Rectal smooth muscle tissue (tissue), 1 donor: ENCODE measurements at regions not wholly inside any gene's neighbourhood (a gene's known extent, or its start where the extent isn't known, plus 50 kb on each side); places are given as distances from the start of the nearest gene placed in this dataset.
"Not testable (repeated sequence)": the region's sequence is repeated elsewhere in the genome, so short reads cannot be mapped to it uniquely, and the experiment has no call there.

ENCODE experiments used
- H3K27ac ChIP-seq: one replicate; pipeline ENCODE4 v1.7.0; 2013; ENCODE audit warnings: low read depth, low read length, inconsistent platforms
- H3K27me3 ChIP-seq: one replicate; pipeline ENCODE4 v1.7.0; 2013; ENCODE audit warnings: low read length; ENCODE audit not compliant: control insufficient read depth, insufficient read depth
- H3K36me3 ChIP-seq: one replicate; pipeline ENCODE4 v1.7.0; 2013; ENCODE audit warnings: low read length; ENCODE audit not compliant: control insufficient read depth, insufficient read depth
- H3K4me1 ChIP-seq: one replicate; pipeline ENCODE4 v1.7.0; 2013; ENCODE audit warnings: low read length; ENCODE audit not compliant: control insufficient read depth, insufficient read depth
- H3K4me3 ChIP-seq: one replicate; pipeline ENCODE4 v1.7.0; 2013; ENCODE audit warnings: low read length
- H3K9ac ChIP-seq: one replicate; pipeline ENCODE4 v1.7.0; 2013; ENCODE audit warnings: low read length

GRCh38 chr2:582289-582688, 94.9 kb downstream of the TMEM18 start:
- not testable (repeated sequence) for H3K9ac ChIP-seq, H3K36me3 ChIP-seq, H3K4me3 ChIP-seq, H3K27ac ChIP-seq, H3K27me3 ChIP-seq, H3K4me1 ChIP-seq

- no peak overlapping the region for H3K9ac ChIP-seq
- H3K4me3 ChIP-seq = no peak overlapping the region
- H3K27ac ChIP-seq = no peak overlapping the region
- no peaks in the 10 kb centered on the region for H3K27me3 ChIP-seq
- H3K4me1 ChIP-seq = no peaks in the 10 kb centered on the region
- no peaks in the 10 kb centered on the region for H3K36me3 ChIP-seq
Measured at GRCh38 chr2:579961-580360, 97.2 kb downstream of the TMEM18 start.

- Histone ChIP-seq H3K36me3 (no peaks in the 10 kb centered on the region), H3K4me1 (no peaks in the 10 kb centered on the region), H3K9ac (no peak overlapping the region), H3K4me3 (no peak overlapping the region), H3K27me3 (no peaks in the 10 kb centered on the region), H3K27ac (no peak overlapping the region)
Measured at GRCh38 chr2:579351-579886, 97.8 kb downstream of the TMEM18 start.

GRCh38 chr2:576292-576691, 100.9 kb downstream of the TMEM18 start:
- Histone ChIP-seq H3K4me3 (no peak overlapping the region), H3K27me3 (no peaks in the 10 kb centered on the region), H3K4me1 (no peaks in the 10 kb centered on the region), H3K9ac (no peak overlapping the region), H3K27ac (no peak overlapping the region), H3K36me3 (no peaks in the 10 kb centered on the region)

GRCh38 chr2:575727-576236, 101.4 kb downstream of the TMEM18 start:
- H3K27me3 ChIP-seq = no peaks in the 10 kb centered on the region
- H3K36me3 ChIP-seq = no peaks in the 10 kb centered on the region
- H3K9ac ChIP-seq = no peak overlapping the region
- no peak overlapping the region for H3K27ac ChIP-seq
- no peaks in the 10 kb centered on the region for H3K4me1 ChIP-seq
- H3K4me3 ChIP-seq = no peak overlapping the region

GRCh38 chr2:575030-575726, 102.0 kb downstream of the TMEM18 start:
- H3K9ac ChIP-seq = no peak overlapping the region
- no peaks in the 10 kb centered on the region for H3K36me3 ChIP-seq
- no peaks in the 10 kb centered on the region for H3K27me3 ChIP-seq
- H3K4me1 ChIP-seq = no peaks in the 10 kb centered on the region
- H3K27ac ChIP-seq = no peak overlapping the region
- no peak overlapping the region for H3K4me3 ChIP-seq

GRCh38 chr2:573805-574392, 103.3 kb downstream of the TMEM18 start:
- Histone ChIP-seq H3K9ac (no peak overlapping the region), H3K36me3 (no peaks in the 10 kb centered on the region), H3K4me3 (no peak overlapping the region), H3K27me3 (no peaks in the 10 kb centered on the region), H3K27ac (no peak overlapping the region), H3K4me1 (no peaks in the 10 kb centered on the region)

GRCh38 chr2:573025-573424, 104.2 kb downstream of the TMEM18 start:
- H3K9ac ChIP-seq = no peak overlapping the region
- no peaks in the 10 kb centered on the region for H3K27me3 ChIP-seq
- H3K27ac ChIP-seq = no peak overlapping the region
- H3K4me3 ChIP-seq = no peak overlapping the region
- H3K4me1 ChIP-seq = no peaks in the 10 kb centered on the region
- H3K36me3 ChIP-seq = no peaks in the 10 kb centered on the region

- Histone ChIP-seq H3K9ac (no peak overlapping the region), H3K27ac (no peak overlapping the region), H3K36me3 (no peaks in the 10 kb centered on the region)
Measured at GRCh38 chr2:569681-570080, 107.5 kb downstream of the TMEM18 start.

GRCh38 chr2:568639-569235, 108.5 kb downstream of the TMEM18 start:
- peak overlapping the region; percentile 27 for H3K4me3 ChIP-seq

More at GRCh38 chr2:569681-570080, 107.5 kb downstream of the TMEM18 start:
- Histone ChIP-seq H3K27me3 (no peaks in the 10 kb centered on the region), H3K4me1 (no peaks in the 10 kb centered on the region), H3K4me3 (no peak overlapping the region)

GRCh38 chr2:567865-568638, 109.2 kb downstream of the TMEM18 start:
- no peaks in the 10 kb centered on the region for H3K27me3 ChIP-seq
- no peaks in the 10 kb centered on the region for H3K36me3 ChIP-seq
- H3K27ac ChIP-seq = no peak overlapping the region
- H3K4me1 ChIP-seq = no peaks in the 10 kb centered on the region
- H3K9ac ChIP-seq = no peak overlapping the region
- H3K4me3 ChIP-seq = peak overlapping the region; percentile 27

More at GRCh38 chr2:568639-569235, 108.5 kb downstream of the TMEM18 start:
- no peak overlapping the region for H3K9ac ChIP-seq
- no peaks in the 10 kb centered on the region for H3K27me3 ChIP-seq
- no peaks in the 10 kb centered on the region for H3K36me3 ChIP-seq
- no peak overlapping the region for H3K27ac ChIP-seq
- no peaks in the 10 kb centered on the region for H3K4me1 ChIP-seq

GRCh38 chr2:567496-567864, 109.7 kb downstream of the TMEM18 start:
- no peaks in the 10 kb centered on the region for H3K36me3 ChIP-seq
- no peaks in the 10 kb centered on the region for H3K27me3 ChIP-seq
- H3K4me3 ChIP-seq = no peak overlapping the region
- no peak overlapping the region for H3K27ac ChIP-seq
- no peak overlapping the region for H3K9ac ChIP-seq
- no peaks in the 10 kb centered on the region for H3K4me1 ChIP-seq
